GM12878 (cell line): ENCODE measurements at regions not wholly inside any gene's neighbourhood (a gene's known extent, or its start where the extent isn't known, plus 50 kb on each side); places are given as distances from the start of the nearest gene placed in this dataset.

ENCODE experiments used
- BMI1 ChIP-seq: fragments of 450-650 bp; IDR thresholded peaks from 2 replicates; pipeline ENCODE4 v1.6.1; 2016; ENCODE audit warnings: mild to moderate bottlenecking, moderate library complexity, borderline replicate concordance
- CHD1 ChIP-seq: IDR thresholded peaks from 2 replicates; pipeline ENCODE4 v1.6.1; 2012; ENCODE audit warnings: low read depth, low read length, improper control_type of control experiment
- CHD2 ChIP-seq: IDR thresholded peaks from 2 replicates; pipeline ENCODE4 v1.6.1; 2011; ENCODE audit warnings: low read depth, low read length, improper control_type of control experiment, borderline replicate concordance
- FOS ChIP-seq: IDR thresholded peaks from 3 replicates; pipeline ENCODE4 v1.6.1; 2011; ENCODE audit warnings: borderline replicate concordance; ENCODE audit not compliant: insufficient read length; ENCODE audit errors: extremely low read depth
- LARP7 ChIP-seq: fragments of 450-650 bp; IDR thresholded peaks from 2 replicates; pipeline ENCODE4 v1.6.1; 2017; ENCODE audit warnings: mild to moderate bottlenecking
- POLR2A ChIP-seq: IDR thresholded peaks from 2 replicates; pipeline ENCODE4 v1.6.1; 2011; ENCODE audit warnings: low read depth, mild to moderate bottlenecking, low read length
- POU2F2 ChIP-seq: IDR thresholded peaks from 3 replicates; pipeline ENCODE4 v1.6.1; 2011; ENCODE audit warnings: low read depth, mild to moderate bottlenecking, low read length, borderline replicate concordance
- SP1 ChIP-seq: IDR thresholded peaks from one replicate; pipeline ENCODE4 v1.6.1; 2011; ENCODE audit warnings: low read depth, low read length
- TF ChIP-seq, protein P1 (sequence below): IDR thresholded peaks from 2 replicates; pipeline ENCODE4 v1.6.1; 2012; ENCODE audit warnings: improper control_type of control experiment, low read depth, low read length; ENCODE audit not compliant: insufficient replicate concordance
- TF ChIP-seq, protein P2 (sequence below): IDR thresholded peaks from 2 replicates; pipeline ENCODE4 v1.6.1; 2012; ENCODE audit warnings: mild to moderate bottlenecking, low read depth, low read length

DNA sequence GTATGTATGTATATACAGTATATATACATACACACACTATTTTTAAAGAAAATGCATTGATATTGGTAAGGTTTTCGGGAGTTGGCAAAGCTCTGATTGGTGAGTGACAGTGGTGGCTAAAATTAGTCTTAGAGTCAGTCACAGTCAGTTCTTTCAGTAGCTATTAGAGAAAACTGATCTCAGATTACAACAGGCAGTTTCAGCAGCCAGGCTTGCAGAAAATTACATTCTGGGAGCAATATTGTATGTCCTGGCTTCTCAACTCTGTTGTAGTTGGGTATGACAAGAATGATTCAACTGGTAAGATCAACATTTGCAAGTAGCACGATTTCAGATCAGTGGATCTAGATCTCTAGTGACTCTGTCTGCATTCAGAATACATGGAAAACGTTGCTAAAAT lies 897.9 kb upstream of the AUTS2 start (continued):
- TF ChIP-seq, protein P1, sequence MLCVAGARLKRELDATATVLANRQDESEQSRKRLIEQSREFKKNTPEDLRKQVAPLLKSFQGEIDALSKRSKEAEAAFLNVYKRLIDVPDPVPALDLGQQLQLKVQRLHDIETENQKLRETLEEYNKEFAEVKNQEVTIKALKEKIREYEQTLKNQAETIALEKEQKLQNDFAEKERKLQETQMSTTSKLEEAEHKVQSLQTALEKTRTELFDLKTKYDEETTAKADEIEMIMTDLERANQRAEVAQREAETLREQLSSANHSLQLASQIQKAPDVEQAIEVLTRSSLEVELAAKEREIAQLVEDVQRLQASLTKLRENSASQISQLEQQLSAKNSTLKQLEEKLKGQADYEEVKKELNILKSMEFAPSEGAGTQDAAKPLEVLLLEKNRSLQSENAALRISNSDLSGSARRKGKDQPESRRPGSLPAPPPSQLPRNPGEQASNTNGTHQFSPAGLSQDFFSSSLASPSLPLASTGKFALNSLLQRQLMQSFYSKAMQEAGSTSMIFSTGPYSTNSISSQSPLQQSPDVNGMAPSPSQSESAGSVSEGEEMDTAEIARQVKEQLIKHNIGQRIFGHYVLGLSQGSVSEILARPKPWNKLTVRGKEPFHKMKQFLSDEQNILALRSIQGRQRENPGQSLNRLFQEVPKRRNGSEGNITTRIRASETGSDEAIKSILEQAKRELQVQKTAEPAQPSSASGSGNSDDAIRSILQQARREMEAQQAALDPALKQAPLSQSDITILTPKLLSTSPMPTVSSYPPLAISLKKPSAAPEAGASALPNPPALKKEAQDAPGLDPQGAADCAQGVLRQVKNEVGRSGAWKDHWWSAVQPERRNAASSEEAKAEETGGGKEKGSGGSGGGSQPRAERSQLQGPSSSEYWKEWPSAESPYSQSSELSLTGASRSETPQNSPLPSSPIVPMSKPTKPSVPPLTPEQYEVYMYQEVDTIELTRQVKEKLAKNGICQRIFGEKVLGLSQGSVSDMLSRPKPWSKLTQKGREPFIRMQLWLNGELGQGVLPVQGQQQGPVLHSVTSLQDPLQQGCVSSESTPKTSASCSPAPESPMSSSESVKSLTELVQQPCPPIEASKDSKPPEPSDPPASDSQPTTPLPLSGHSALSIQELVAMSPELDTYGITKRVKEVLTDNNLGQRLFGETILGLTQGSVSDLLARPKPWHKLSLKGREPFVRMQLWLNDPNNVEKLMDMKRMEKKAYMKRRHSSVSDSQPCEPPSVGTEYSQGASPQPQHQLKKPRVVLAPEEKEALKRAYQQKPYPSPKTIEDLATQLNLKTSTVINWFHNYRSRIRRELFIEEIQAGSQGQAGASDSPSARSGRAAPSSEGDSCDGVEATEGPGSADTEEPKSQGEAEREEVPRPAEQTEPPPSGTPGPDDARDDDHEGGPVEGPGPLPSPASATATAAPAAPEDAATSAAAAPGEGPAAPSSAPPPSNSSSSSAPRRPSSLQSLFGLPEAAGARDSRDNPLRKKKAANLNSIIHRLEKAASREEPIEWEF = no peak
- no peak for TF ChIP-seq SP1
- TF ChIP-seq CHD2 = no peak
- TF ChIP-seq POLR2A = no peak
- TF ChIP-seq FOS = no peak
- TF ChIP-seq BMI1 = no peak
- TF ChIP-seq CHD1 = no peak
- TF ChIP-seq POU2F2 = no peak
- TF ChIP-seq LARP7 = no peak
- TF ChIP-seq, protein P2, sequence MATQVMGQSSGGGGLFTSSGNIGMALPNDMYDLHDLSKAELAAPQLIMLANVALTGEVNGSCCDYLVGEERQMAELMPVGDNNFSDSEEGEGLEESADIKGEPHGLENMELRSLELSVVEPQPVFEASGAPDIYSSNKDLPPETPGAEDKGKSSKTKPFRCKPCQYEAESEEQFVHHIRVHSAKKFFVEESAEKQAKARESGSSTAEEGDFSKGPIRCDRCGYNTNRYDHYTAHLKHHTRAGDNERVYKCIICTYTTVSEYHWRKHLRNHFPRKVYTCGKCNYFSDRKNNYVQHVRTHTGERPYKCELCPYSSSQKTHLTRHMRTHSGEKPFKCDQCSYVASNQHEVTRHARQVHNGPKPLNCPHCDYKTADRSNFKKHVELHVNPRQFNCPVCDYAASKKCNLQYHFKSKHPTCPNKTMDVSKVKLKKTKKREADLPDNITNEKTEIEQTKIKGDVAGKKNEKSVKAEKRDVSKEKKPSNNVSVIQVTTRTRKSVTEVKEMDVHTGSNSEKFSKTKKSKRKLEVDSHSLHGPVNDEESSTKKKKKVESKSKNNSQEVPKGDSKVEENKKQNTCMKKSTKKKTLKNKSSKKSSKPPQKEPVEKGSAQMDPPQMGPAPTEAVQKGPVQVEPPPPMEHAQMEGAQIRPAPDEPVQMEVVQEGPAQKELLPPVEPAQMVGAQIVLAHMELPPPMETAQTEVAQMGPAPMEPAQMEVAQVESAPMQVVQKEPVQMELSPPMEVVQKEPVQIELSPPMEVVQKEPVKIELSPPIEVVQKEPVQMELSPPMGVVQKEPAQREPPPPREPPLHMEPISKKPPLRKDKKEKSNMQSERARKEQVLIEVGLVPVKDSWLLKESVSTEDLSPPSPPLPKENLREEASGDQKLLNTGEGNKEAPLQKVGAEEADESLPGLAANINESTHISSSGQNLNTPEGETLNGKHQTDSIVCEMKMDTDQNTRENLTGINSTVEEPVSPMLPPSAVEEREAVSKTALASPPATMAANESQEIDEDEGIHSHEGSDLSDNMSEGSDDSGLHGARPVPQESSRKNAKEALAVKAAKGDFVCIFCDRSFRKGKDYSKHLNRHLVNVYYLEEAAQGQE = no peak
